ENCODE measurements at regions not wholly inside any gene's neighbourhood (a gene's known extent, or its start where the extent isn't known, plus 50 kb on each side); places are given as distances from the start of the nearest gene placed in this dataset.

DNA sequence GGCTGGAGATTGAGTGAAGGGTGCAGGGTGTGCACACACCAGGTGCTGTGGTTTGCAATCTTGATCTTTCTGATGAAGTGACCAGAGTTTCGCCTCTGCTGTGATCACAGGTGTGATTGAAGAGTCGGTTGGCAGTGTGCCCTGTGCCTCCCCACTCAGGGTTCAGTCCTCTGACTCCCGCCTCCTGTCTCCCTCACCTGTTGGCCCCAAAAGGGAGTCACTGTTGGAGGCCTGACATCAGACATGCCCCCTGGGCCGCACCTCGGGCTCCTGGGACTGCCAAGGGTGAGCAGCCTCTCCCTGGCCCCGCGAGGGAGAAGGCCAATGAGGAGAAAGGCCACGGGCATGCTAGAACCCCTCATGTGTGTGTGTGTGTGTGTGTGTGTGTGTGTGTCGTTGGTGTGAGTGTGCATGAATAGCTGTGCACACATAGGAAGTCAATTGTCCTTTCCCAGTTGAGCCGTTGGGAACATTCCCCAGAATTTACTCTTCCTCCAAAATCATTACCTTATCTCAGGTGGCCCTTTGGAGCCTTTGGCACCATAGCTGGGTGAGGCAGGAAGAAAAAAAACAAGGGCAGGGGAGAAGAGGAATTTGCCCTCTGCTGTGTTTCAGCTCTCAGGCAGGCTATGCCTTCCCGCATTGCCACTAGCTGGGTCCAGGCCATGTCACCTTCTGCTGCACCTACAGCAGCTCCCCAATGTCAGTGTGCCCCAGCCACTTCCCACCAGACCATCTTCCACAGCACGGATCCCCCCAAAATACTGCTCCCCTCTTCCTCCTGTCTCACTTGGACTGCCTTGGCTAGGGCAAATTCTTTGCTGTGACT, 78.1 kb upstream of the LAPTM4A start (continued):
- TF ChIP-seq, protein P1, sequence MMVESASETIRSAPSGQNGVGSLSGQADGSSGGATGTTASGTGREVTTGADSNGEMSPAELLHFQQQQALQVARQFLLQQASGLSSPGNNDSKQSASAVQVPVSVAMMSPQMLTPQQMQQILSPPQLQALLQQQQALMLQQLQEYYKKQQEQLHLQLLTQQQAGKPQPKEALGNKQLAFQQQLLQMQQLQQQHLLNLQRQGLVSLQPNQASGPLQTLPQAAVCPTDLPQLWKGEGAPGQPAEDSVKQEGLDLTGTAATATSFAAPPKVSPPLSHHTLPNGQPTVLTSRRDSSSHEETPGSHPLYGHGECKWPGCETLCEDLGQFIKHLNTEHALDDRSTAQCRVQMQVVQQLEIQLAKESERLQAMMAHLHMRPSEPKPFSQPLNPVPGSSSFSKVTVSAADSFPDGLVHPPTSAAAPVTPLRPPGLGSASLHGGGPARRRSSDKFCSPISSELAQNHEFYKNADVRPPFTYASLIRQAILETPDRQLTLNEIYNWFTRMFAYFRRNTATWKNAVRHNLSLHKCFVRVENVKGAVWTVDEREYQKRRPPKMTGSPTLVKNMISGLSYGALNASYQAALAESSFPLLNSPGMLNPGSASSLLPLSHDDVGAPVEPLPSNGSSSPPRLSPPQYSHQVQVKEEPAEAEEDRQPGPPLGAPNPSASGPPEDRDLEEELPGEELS (CRISPR knock-in tag; IDR thresholded peaks at IDR 0.05), result no peak

DNA sequence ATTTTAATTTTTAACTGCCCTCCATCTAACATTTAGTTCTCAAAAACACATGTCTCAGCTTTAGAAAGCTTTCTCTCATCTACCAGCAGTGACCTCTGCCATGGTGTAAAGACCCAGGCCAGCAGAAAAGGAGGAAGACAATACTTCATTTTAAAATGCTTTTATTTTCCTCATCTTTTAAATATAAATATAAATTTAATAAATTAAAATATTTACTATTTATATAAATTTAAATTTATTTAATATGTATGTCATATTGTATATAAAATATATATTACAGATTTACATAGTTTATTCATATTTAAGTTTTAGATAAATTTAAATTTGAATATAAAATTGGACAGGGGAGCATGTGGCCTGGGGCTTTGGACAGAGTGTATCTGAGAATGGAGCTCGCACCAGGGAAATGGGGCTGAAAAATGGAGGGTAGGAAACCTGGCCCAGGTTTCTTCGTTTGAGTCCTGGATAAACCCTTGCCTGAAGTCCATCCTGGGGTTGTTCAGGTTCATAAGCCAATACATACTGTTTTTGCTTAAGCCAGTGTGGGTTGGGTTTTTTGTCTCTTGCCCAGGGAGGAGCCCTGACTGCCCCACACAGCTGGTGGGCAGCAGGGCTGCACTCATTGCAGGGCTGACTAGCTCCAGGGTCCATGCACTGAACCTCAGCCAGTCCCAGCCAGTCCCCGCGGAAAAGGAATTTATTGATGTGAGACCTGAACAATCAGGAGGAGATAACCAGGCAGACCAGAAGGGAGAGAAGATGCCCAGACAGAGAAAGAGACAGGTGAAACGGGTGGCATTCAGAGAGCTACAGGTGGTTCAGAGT, 77.3 kb upstream of the LAPTM4A start:
- POLR2A ChIA-PET, result no interaction called here
- no peak for ATAC-seq

DNA sequence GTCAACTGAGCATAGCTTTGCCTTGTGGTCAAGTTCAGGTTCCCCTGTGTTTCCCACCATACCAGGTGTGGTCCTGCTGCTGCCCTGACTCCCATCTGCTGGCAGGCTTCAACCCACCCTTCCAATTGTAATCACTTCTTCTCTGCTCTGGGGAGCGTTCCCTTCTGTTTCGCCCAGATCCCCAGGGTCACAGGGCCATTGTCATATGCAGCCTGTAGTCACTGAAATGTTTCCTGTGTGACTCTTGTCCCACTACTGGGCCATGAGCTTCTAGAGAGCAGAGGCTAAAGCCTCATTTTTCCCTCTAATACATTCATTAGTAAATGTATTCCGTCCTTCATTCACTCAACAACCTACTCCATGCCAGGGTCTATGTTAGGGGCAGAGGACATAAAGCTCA, 75.0 kb upstream of the LAPTM4A start:
- Mint-ChIP-seq H3K27ac (no peak overlapping the region), H3K4me3 (no peak overlapping the region), H3K4me1 (peaks cover 4% of the 10 kb centered on the region), H3K27me3 (ENCODE audit: low read depth) (no peaks in the 10 kb centered on the region), H3K9me3 (no peaks in the 10 kb centered on the region), H3K36me3 (no peaks in the 10 kb centered on the region)
- TF ChIP-seq ZBTB21 (CRISPR knock-in tag; IDR thresholded peaks at IDR 0.05; ENCODE audit: borderline replicate concordance) (no peak), NFE2L1 (CRISPR knock-in tag; IDR thresholded peaks at IDR 0.05) (no peak), ZNF416 (CRISPR knock-in tag; IDR thresholded peaks at IDR 0.05) (no peak), NFYB (CRISPR knock-in tag; conservative IDR thresholded peaks at IDR 0.05; ENCODE audit: low read depth) (no peak)
- TF ChIP-seq, protein P2, sequence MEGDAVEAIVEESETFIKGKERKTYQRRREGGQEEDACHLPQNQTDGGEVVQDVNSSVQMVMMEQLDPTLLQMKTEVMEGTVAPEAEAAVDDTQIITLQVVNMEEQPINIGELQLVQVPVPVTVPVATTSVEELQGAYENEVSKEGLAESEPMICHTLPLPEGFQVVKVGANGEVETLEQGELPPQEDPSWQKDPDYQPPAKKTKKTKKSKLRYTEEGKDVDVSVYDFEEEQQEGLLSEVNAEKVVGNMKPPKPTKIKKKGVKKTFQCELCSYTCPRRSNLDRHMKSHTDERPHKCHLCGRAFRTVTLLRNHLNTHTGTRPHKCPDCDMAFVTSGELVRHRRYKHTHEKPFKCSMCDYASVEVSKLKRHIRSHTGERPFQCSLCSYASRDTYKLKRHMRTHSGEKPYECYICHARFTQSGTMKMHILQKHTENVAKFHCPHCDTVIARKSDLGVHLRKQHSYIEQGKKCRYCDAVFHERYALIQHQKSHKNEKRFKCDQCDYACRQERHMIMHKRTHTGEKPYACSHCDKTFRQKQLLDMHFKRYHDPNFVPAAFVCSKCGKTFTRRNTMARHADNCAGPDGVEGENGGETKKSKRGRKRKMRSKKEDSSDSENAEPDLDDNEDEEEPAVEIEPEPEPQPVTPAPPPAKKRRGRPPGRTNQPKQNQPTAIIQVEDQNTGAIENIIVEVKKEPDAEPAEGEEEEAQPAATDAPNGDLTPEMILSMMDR (IDR thresholded peaks at IDR 0.05), result no peak
- TF ChIP-seq, protein P3, sequence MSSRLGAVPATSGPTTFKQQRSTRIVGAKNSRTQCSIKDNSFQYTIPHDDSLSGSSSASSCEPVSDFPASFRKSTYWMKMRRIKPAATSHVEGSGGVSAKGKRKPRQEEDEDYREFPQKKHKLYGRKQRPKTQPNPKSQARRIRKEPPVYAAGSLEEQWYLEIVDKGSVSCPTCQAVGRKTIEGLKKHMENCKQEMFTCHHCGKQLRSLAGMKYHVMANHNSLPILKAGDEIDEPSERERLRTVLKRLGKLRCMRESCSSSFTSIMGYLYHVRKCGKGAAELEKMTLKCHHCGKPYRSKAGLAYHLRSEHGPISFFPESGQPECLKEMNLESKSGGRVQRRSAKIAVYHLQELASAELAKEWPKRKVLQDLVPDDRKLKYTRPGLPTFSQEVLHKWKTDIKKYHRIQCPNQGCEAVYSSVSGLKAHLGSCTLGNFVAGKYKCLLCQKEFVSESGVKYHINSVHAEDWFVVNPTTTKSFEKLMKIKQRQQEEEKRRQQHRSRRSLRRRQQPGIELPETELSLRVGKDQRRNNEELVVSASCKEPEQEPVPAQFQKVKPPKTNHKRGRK (CRISPR knock-in tag; IDR thresholded peaks at IDR 0.05; ENCODE audit: borderline replicate concordance), result no peak
- TF ChIP-seq, protein P1 (CRISPR knock-in tag; IDR thresholded peaks at IDR 0.05), result no peak
- DNase-seq (ENCODE audit: low spot score), result no peak
- POLR2A ChIA-PET, result no interaction called here
- ATAC-seq, result no peak
- CTCF ChIA-PET, result interaction anchor here (1.0 kb wide), 1 partner anchor 99 kb away, joined by 3 read pairs; the partner anchor contains the start of gene SDC1

More for the DNA sequence above, 77.3 kb upstream of the LAPTM4A start:
- no peaks in the 10 kb centered on the region for H3K27me3 Mint-ChIP-seq (ENCODE audit: low read depth)
- H3K4me3 Mint-ChIP-seq, result no peak overlapping the region
- no peak overlapping the region for H3K27ac Mint-ChIP-seq
- peaks cover 5% of the 10 kb centered on the region for H3K4me1 Mint-ChIP-seq
- TF ChIP-seq, protein P4, sequence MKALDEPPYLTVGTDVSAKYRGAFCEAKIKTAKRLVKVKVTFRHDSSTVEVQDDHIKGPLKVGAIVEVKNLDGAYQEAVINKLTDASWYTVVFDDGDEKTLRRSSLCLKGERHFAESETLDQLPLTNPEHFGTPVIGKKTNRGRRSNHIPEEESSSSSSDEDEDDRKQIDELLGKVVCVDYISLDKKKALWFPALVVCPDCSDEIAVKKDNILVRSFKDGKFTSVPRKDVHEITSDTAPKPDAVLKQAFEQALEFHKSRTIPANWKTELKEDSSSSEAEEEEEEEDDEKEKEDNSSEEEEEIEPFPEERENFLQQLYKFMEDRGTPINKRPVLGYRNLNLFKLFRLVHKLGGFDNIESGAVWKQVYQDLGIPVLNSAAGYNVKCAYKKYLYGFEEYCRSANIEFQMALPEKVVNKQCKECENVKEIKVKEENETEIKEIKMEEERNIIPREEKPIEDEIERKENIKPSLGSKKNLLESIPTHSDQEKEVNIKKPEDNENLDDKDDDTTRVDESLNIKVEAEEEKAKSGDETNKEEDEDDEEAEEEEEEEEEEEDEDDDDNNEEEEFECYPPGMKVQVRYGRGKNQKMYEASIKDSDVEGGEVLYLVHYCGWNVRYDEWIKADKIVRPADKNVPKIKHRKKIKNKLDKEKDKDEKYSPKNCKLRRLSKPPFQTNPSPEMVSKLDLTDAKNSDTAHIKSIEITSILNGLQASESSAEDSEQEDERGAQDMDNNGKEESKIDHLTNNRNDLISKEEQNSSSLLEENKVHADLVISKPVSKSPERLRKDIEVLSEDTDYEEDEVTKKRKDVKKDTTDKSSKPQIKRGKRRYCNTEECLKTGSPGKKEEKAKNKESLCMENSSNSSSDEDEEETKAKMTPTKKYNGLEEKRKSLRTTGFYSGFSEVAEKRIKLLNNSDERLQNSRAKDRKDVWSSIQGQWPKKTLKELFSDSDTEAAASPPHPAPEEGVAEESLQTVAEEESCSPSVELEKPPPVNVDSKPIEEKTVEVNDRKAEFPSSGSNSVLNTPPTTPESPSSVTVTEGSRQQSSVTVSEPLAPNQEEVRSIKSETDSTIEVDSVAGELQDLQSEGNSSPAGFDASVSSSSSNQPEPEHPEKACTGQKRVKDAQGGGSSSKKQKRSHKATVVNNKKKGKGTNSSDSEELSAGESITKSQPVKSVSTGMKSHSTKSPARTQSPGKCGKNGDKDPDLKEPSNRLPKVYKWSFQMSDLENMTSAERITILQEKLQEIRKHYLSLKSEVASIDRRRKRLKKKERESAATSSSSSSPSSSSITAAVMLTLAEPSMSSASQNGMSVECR (CRISPR knock-in tag; IDR thresholded peaks at IDR 0.05; ENCODE audit: borderline replicate concordance), result no peak
- peak; percentile 95 for TF ChIP-seq HMGA2 (CRISPR knock-in tag; IDR thresholded peaks at IDR 0.05)
- H3K36me3 Mint-ChIP-seq, result no peaks in the 10 kb centered on the region
- no peak for DNase-seq (ENCODE audit: low spot score)
- H3K9me3 Mint-ChIP-seq, result no peaks in the 10 kb centered on the region
- CTCF ChIA-PET, result interaction anchor here (1.3 kb wide), 1 partner anchor 23 kb away, joined by 5 read pairs; no protein-coding TSS in a partner anchor
